ENCODE measurements at regions not wholly inside any gene's neighbourhood (a gene's known extent, or its start where the extent isn't known, plus 50 kb on each side); places are given as distances from the start of the nearest gene placed in this dataset.
"Not testable (repeated sequence)": the region's sequence is repeated elsewhere in the genome, so short reads cannot be mapped to it uniquely, and the experiment has no call there.

- intact Hi-C loops (cut with micrococcal nuclease): no loop called here
These were observed 187.7 kb downstream of the SATB1 start for GRCh38 chr3:18237251-18238005.

DNA sequence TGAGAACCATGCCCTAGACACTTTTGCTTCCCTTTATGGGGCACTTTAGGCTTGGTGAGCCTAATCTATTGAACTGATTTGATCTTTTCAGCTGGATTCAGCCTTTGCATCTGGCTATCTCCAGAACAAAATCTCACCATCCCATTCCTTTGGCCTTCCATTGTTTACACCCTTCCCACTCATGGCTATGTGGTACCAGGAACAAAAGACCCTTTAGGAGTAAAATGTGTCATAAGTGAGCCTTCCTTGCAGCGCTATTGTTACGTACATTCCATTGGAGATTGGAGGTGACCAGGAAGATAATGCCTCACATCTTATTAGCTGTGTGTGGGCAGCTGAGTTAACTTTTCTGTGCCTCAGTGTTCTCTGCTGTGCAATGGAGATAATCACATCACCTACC, 188.4 kb downstream of the SATB1 start:
- intact Hi-C loops (cut with micrococcal nuclease): no loop called here

DNA sequence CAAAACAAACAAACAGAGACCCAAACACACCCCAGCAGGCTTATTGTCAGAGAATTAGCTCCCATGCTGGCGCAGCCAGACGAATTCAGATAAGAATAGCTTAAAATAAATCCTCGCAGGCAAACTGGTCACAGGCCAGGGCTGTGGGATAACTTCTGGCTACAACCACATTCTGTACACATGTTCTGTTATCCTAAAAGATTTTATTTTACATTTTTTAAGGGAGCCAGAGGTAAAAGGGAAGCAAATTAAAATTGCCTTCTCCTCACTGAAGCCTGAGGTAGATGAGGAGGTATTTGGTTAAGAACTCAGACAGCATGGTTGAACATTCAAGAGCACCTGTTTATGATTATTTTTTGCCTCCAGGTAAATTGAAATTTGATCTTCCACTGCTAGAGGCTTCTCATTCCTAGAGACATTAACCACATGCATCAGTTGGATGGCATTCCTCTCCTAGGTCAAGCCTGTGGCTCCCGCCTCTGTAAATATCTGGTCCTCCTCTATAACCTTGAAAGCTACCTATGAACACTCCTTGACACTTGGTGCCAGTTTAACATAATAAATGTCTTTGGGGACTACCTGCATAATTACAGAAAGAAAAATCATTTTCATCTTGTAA, 190.3 kb downstream of the SATB1 start:
- intact Hi-C loops (cut with micrococcal nuclease): no loop called here

- intact Hi-C loops (cut with micrococcal nuclease): no loop called here
These were observed 191.0 kb downstream of the SATB1 start for GRCh38 chr3:18233987-18234716.

- intact Hi-C loops (cut with micrococcal nuclease): no loop called here
These were observed 192.8 kb downstream of the SATB1 start for GRCh38 chr3:18232317-18232716.

DNA sequence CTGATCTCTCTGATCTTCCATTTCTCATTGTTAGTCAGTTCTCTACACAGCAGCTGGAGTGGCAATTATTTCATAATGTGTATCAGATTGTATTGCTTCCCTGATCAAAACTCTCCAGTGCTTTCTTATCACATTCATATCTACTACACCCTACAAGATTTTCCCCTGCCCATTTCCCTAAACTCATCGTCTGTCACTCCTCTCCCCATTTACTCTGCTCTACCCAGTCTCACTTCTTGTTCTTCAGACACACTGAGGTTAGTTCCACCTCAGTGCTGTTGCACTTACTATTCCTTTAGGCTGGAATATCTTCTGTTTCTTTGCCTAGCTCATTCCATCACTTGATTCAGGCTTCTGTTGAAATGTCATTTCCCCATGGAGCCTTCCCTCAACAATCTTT, 197.1 kb downstream of the SATB1 start:
- intact Hi-C loops (cut with micrococcal nuclease): no loop called here

DNA sequence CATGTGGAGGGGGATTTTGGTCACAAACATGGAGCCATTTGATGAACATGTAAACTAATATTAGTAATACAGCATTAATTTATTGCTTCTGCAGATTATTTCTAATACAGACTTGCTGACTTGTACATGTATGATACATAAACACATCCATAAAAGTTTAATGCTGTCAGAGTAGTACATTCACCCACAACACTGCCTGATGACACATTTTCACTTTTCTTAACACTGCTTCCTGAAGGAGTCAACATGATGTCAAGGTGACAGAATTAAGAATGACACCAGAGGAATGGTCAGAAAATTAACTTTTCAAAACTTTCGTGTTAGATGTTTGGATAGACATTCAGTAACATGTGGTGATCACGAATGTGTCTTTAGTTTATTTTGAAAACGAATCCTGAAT, 199.4 kb downstream of the SATB1 start:
- intact Hi-C loops (cut with micrococcal nuclease): no loop called here

GRCh38 chr3:18224426-18224825, 200.7 kb downstream of the SATB1 start:
- intact Hi-C loops (cut with micrococcal nuclease): no loop called here

GRCh38 chr3:18223974-18224373, 201.2 kb downstream of the SATB1 start:
- intact Hi-C loops (cut with micrococcal nuclease): no loop called here

DNA sequence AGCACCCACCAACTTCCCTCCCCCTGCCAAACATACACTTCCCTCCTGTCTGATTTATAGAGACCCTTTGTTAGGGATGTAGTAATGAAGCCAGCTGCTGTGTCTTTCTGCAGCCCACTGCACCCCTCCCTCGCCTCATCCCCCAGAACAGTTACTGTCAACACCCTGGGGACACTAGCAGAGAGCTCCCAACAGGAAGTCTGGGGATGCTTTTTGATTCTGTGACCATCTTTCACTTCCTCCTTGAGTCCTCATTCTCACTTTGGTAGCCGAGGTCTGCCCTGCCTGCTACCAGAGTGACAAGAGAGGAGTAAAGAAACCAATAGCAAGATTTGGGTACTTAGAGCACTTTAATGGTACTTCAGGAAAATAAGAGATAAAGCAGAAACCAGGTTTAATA, 201.6 kb downstream of the SATB1 start:
- intact Hi-C loops (cut with micrococcal nuclease): no loop called here

DNA sequence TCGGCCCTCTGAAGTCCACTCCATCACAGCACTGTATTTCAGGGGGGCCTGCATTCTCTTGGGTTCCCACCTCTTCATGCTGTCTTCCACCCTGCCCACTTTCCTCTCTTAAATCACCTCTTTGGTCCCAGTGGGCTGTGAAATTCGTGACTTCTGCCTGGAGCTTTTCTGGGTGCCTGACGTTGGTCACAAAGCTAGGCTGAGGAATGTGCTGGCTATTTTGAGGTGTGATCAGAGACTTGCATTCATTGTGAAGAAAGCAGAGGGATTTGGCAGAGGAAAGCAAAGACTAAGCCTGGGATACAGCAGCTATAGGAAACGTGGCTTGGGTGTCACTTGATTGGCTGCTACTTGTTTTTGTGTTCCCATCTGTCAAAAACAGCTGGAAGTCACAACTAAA, 202.5 kb downstream of the SATB1 start:
- intact Hi-C loops (cut with micrococcal nuclease): no loop called here

- intact Hi-C loops (cut with micrococcal nuclease): loop anchor here (2.0 kb wide), 1 partner anchor 75 kb away; no protein-coding TSS in a partner anchor
These were observed 207.5 kb downstream of the SATB1 start for GRCh38 chr3:18217507-18218174.

GRCh38 chr3:18216996-18217395, 208.1 kb downstream of the SATB1 start:
- intact Hi-C loops (cut with micrococcal nuclease): no loop called here

GRCh38 chr3:18215639-18216038, 209.5 kb downstream of the SATB1 start:
- intact Hi-C loops (cut with micrococcal nuclease): no loop called here

DNA sequence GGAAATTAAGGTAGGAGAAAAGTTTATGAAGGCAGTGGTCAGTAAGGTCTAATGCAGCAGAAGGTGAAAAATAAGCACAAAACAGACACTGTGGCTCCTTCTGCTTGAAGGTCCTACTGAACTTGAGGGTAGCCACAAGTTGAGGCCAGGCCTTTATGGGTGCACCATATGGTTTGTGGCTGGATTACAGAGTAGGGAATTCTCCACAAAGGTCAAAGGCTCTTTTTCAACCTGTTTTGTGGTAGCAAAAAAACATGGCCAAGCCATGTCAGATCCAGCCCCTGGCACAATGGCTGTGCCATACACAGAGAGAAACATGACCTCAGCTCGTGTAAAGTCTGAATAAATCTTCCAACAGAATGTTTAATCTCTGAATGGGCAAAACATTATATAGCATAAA, 214.0 kb downstream of the SATB1 start:
- intact Hi-C loops (cut with micrococcal nuclease): no loop called here

- intact Hi-C loops (cut with micrococcal nuclease): no loop called here
These were observed 216.3 kb downstream of the SATB1 start for GRCh38 chr3:18208856-18209255.

DNA sequence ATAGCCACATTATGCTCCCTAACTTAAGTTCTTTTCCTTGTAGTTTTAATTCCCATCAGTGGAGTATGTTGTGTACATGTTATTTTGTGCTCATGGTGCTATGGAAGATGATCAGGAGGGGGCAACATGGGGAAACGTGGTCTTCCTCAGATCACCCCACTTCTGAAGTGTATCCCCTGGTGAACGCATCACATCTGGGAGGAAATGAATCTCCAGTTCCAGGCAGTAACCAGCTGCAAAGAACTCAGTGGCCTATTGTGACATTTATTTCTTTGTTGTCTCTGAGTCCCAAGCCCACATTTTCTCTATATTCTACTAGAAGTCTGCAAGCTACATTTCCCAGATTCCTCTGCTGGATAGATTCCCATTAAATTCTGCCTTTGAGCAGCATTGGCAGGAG, 217.0 kb downstream of the SATB1 start:
- intact Hi-C loops (cut with micrococcal nuclease): no loop called here

DNA sequence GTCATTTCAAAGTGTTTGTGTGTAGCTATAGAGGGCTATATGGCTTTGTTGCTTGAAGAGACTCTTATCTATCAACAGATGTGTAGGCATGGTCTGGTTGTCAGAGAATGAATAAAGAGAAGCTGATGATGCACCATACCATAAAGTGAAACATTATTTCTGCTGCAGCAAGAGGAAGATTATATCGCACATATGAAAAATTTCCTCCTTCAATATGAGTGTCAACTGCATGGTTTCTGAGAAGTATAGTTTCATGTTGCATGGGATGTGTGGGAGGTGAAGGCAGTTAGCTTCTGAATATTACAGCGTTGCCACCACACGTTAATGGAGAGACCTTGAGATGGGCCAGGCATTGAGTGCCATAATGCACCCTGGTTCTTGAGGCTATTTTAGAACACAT, 217.9 kb downstream of the SATB1 start:
- intact Hi-C loops (cut with micrococcal nuclease): no loop called here

GRCh38 chr3:18205701-18206100, 219.4 kb downstream of the SATB1 start:
- intact Hi-C loops (cut with micrococcal nuclease): not testable (repeated sequence)

- intact Hi-C loops (cut with micrococcal nuclease): no loop called here
These were observed 223.8 kb downstream of the SATB1 start for GRCh38 chr3:18201315-18201714.

GRCh38 chr3:18199757-18200156, 225.4 kb downstream of the SATB1 start:
- intact Hi-C loops (cut with micrococcal nuclease): no loop called here

- intact Hi-C loops (cut with micrococcal nuclease): no loop called here
These were observed 229.3 kb downstream of the SATB1 start for GRCh38 chr3:18195836-18196235.
